GM23338 (cell line): ENCODE measurements at regions not wholly inside any gene's neighbourhood (a gene's known extent, or its start where the extent isn't known, plus 50 kb on each side); places are given as distances from the start of the nearest gene placed in this dataset.

ENCODE experiments used
- ATAC-seq: fragments of 200-7000 bp; cut with Tn5 transposase; 3 replicates; pipeline ENCODE4 v1.9.1; 2020
- DNase-seq: peaks from one replicate; pipeline ENCODE4 v3.0.0-alpha.2; 2015; ENCODE audit warnings: low spot score
- H2AFZ ChIP-seq: fragments of 200-600 bp; sonication (generic); 2 replicates; pipeline ENCODE4 v1.8.0; 2016; ENCODE audit warnings: antibody characterized with exemption, mild to moderate bottlenecking, moderate library complexity
- H3F3A ChIP-seq: fragments of 200-600 bp; sonication (generic); replicated peaks from 2 replicates; pipeline ENCODE4 v1.8.0; 2017; ENCODE audit warnings: antibody characterized with exemption, mixed run types, low read depth
- H3K27ac ChIP-seq: fragments of 200-600 bp; sonication (generic); 2 replicates; pipeline ENCODE4 v1.6.1; 2016; ENCODE audit warnings: low read depth
- H3K27me3 ChIP-seq: fragments of 200-600 bp; sonication (generic); 2 replicates; pipeline ENCODE4 v1.8.0; 2016; ENCODE audit warnings: mild to moderate bottlenecking, mixed run types, moderate library complexity; ENCODE audit not compliant: insufficient read depth
- H3K36me3 ChIP-seq: fragments of 200-600 bp; sonication (generic); 2 replicates; pipeline ENCODE4 v1.8.0; 2016; ENCODE audit warnings: mild to moderate bottlenecking; ENCODE audit not compliant: insufficient read depth
- H3K4me1 ChIP-seq: fragments of 200-600 bp; sonication (generic); 2 replicates; pipeline ENCODE4 v1.8.0; 2016; ENCODE audit warnings: mild to moderate bottlenecking, moderate library complexity; ENCODE audit not compliant: insufficient read depth
- H3K4me2 ChIP-seq: fragments of 200-600 bp; sonication (generic); 2 replicates; pipeline ENCODE4 v1.7.1; 2017; ENCODE audit warnings: mixed run types
- H3K4me3 ChIP-seq: fragments of 200-600 bp; sonication (generic); 2 replicates; pipeline ENCODE4 v1.6.1; 2016; ENCODE audit warnings: mixed run types
- H3K79me2 ChIP-seq: fragments of 200-600 bp; sonication (generic); replicated peaks from 2 replicates; pipeline ENCODE4 v1.8.0; 2017; ENCODE audit warnings: mild to moderate bottlenecking; ENCODE audit not compliant: insufficient read depth
- H3K9me2 ChIP-seq: fragments of 200-600 bp; sonication (generic); 2 replicates; pipeline ENCODE4 v1.8.0; 2017; ENCODE audit not compliant: insufficient read depth
- H4K20me1 ChIP-seq: fragments of 200-600 bp; sonication (generic); replicated peaks from 2 replicates; pipeline ENCODE4 v1.8.0; 2017; ENCODE audit warnings: mild to moderate bottlenecking; ENCODE audit not compliant: insufficient read depth
- H3K27ac Mint-ChIP-seq: 2 replicates; pipeline ENCODE4 v1.8.0; 2020; ENCODE audit warnings: inconsistent platforms, mild to moderate bottlenecking, moderate library complexity, mixed read lengths
- H3K27me3 Mint-ChIP-seq: 3 replicates; pipeline ENCODE4 v1.8.0; 2022; ENCODE audit warnings: low read depth, mild to moderate bottlenecking, moderate library complexity, mixed read lengths, inconsistent platforms; ENCODE audit not compliant: insufficient read depth, poor library complexity
- H3K36me3 Mint-ChIP-seq: 3 replicates; pipeline ENCODE4 v1.8.0; 2021; ENCODE audit warnings: low read depth, mild to moderate bottlenecking, inconsistent platforms, moderate library complexity, mixed read lengths
- H3K4me1 Mint-ChIP-seq: 3 replicates; pipeline ENCODE4 v1.8.0; 2020; ENCODE audit warnings: mild to moderate bottlenecking, inconsistent platforms, mixed read lengths
- H3K4me3 Mint-ChIP-seq: 3 replicates; pipeline ENCODE4 v1.8.0; 2021; ENCODE audit warnings: moderate library complexity, mild to moderate bottlenecking, inconsistent platforms, mixed read lengths
- H3K9me3 Mint-ChIP-seq: 3 replicates; pipeline ENCODE4 v1.8.0; 2020; ENCODE audit warnings: moderate library complexity, mild to moderate bottlenecking, inconsistent platforms, mixed read lengths
- JUNB ChIP-seq: IDR thresholded peaks from one replicate; pipeline ENCODE4 v1.6.1; 2016; ENCODE audit warnings: antibody characterized with exemption; ENCODE audit not compliant: unreplicated experiment
- NANOG ChIP-seq: IDR thresholded peaks from 2 replicates; pipeline ENCODE4 v1.6.1; 2016; ENCODE audit warnings: antibody characterized with exemption, borderline replicate concordance
- STAT1 ChIP-seq: IDR thresholded peaks from one replicate; pipeline ENCODE4 v1.6.1; 2016; ENCODE audit warnings: antibody characterized with exemption; ENCODE audit not compliant: unreplicated experiment
- ZNF114 ChIP-seq: fragments of 250-450 bp; sonication (Bioruptor Pico); IDR thresholded peaks from 2 replicates; pipeline ENCODE4 v1.5.0; 2020; ENCODE audit warnings: mild to moderate bottlenecking, moderate library complexity
- ZNF331 ChIP-seq: fragments of 250-450 bp; sonication (Bioruptor Pico); IDR thresholded peaks from 2 replicates; pipeline ENCODE4 v1.5.0; 2020; ENCODE audit warnings: low read depth, mild to moderate bottlenecking, moderate library complexity
- TF ChIP-seq, protein P1 (sequence below): IDR thresholded peaks from 2 replicates; pipeline ENCODE4 v1.6.1; 2016; ENCODE audit warnings: antibody characterized with exemption
- TF ChIP-seq, protein P2 (sequence below): IDR thresholded peaks from one replicate; pipeline ENCODE4 v1.6.1; 2018; ENCODE audit warnings: antibody characterized with exemption; ENCODE audit not compliant: unreplicated experiment
- TF ChIP-seq, protein P3 (sequence below): fragments of 250-450 bp; sonication (Bioruptor Pico); IDR thresholded peaks from 2 replicates; pipeline ENCODE4 v1.5.0; 2020; ENCODE audit warnings: mild to moderate bottlenecking, moderate library complexity
- TF ChIP-seq, protein P4 (sequence below), 2 experiments: fragments of 200-600 bp in 1 of 2; sonication (generic) in 1 of 2; conservative IDR thresholded peaks; 2 replicates each; pipeline versions ENCODE4 v1.5.1 to v1.6.1; 2016 to 2017; ENCODE audit warnings: antibody characterized with exemption in 2 of 2, low read depth in 2 of 2, mild to moderate bottlenecking in 2 of 2, moderate library complexity in 1 of 2

DNA sequence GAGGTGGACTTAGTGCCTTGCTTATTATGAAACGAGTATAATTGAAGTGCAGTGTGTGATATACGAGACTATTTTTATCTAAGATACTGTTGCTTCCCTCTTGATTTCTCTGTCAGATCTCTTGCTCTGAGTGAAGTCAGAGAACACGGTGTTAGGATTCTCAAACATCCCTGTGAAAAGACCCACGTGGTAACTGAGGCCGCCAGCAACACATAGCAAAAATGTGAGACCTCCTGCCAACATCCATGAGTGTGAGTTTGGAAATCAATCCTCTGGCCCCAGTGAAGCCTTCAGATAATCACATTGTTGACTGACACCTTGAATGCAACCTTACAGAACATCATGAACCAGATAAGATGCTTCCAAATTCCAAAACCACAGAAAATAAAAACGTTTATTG lies 954.4 kb downstream of the FAT4 start (continued):
- no peak for TF ChIP-seq STAT1

DNA sequence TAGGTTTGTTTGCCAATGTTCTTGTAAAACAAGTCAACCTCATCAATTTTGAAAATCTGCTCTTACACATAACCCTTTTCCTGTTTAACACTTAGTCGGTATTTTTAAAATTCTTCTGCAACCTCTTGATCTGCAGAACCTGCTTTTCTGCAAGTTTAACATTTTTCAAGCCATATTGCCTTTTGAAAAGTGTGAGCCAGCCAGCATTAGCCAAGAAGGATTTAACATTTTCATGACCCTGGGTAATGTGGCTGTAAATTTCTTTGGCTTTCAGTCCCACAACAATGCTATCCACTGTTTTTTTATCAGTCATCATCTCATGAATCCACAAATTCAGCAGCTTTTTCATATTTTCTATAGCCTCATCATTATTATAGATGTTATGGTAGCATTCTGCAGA lies 956.5 kb downstream of the FAT4 start:
- H3K36me3 Mint-ChIP-seq: no peaks in the 10 kb centered on the region
- Histone ChIP-seq H4K20me1 (no peaks in the 10 kb centered on the region), H3K36me3 (no peaks in the 10 kb centered on the region), H3F3A (no peaks in the 10 kb centered on the region), H3K27ac (no peak overlapping the region), H3K9me2 (no peaks in the 10 kb centered on the region), H3K4me3 (no peak overlapping the region), H2AFZ (no peak overlapping the region), H3K27me3 (no peaks in the 10 kb centered on the region), H3K4me1 (no peaks in the 10 kb centered on the region), H3K79me2 (no peaks in the 10 kb centered on the region), H3K4me2 (no peak overlapping the region)
- no peak overlapping the region for H3K27ac Mint-ChIP-seq
- no peaks in the 10 kb centered on the region for H3K4me1 Mint-ChIP-seq
- ATAC-seq (no peak), DNase-seq (no peak)
- no peaks in the 10 kb centered on the region for H3K9me3 Mint-ChIP-seq
- no peak overlapping the region for H3K4me3 Mint-ChIP-seq
- no peaks in the 10 kb centered on the region for H3K27me3 Mint-ChIP-seq
- TF ChIP-seq, protein P1, sequence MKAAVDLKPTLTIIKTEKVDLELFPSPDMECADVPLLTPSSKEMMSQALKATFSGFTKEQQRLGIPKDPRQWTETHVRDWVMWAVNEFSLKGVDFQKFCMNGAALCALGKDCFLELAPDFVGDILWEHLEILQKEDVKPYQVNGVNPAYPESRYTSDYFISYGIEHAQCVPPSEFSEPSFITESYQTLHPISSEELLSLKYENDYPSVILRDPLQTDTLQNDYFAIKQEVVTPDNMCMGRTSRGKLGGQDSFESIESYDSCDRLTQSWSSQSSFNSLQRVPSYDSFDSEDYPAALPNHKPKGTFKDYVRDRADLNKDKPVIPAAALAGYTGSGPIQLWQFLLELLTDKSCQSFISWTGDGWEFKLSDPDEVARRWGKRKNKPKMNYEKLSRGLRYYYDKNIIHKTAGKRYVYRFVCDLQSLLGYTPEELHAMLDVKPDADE: no peak
- TF ChIP-seq, protein P2, sequence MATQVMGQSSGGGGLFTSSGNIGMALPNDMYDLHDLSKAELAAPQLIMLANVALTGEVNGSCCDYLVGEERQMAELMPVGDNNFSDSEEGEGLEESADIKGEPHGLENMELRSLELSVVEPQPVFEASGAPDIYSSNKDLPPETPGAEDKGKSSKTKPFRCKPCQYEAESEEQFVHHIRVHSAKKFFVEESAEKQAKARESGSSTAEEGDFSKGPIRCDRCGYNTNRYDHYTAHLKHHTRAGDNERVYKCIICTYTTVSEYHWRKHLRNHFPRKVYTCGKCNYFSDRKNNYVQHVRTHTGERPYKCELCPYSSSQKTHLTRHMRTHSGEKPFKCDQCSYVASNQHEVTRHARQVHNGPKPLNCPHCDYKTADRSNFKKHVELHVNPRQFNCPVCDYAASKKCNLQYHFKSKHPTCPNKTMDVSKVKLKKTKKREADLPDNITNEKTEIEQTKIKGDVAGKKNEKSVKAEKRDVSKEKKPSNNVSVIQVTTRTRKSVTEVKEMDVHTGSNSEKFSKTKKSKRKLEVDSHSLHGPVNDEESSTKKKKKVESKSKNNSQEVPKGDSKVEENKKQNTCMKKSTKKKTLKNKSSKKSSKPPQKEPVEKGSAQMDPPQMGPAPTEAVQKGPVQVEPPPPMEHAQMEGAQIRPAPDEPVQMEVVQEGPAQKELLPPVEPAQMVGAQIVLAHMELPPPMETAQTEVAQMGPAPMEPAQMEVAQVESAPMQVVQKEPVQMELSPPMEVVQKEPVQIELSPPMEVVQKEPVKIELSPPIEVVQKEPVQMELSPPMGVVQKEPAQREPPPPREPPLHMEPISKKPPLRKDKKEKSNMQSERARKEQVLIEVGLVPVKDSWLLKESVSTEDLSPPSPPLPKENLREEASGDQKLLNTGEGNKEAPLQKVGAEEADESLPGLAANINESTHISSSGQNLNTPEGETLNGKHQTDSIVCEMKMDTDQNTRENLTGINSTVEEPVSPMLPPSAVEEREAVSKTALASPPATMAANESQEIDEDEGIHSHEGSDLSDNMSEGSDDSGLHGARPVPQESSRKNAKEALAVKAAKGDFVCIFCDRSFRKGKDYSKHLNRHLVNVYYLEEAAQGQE: no peak
- TF ChIP-seq NANOG (no peak), JUNB (no peak), ZNF331 (CRISPR knock-in tag) (no peak), ZNF114 (CRISPR knock-in tag) (no peak), STAT1 (no peak)
- TF ChIP-seq, protein P3, sequence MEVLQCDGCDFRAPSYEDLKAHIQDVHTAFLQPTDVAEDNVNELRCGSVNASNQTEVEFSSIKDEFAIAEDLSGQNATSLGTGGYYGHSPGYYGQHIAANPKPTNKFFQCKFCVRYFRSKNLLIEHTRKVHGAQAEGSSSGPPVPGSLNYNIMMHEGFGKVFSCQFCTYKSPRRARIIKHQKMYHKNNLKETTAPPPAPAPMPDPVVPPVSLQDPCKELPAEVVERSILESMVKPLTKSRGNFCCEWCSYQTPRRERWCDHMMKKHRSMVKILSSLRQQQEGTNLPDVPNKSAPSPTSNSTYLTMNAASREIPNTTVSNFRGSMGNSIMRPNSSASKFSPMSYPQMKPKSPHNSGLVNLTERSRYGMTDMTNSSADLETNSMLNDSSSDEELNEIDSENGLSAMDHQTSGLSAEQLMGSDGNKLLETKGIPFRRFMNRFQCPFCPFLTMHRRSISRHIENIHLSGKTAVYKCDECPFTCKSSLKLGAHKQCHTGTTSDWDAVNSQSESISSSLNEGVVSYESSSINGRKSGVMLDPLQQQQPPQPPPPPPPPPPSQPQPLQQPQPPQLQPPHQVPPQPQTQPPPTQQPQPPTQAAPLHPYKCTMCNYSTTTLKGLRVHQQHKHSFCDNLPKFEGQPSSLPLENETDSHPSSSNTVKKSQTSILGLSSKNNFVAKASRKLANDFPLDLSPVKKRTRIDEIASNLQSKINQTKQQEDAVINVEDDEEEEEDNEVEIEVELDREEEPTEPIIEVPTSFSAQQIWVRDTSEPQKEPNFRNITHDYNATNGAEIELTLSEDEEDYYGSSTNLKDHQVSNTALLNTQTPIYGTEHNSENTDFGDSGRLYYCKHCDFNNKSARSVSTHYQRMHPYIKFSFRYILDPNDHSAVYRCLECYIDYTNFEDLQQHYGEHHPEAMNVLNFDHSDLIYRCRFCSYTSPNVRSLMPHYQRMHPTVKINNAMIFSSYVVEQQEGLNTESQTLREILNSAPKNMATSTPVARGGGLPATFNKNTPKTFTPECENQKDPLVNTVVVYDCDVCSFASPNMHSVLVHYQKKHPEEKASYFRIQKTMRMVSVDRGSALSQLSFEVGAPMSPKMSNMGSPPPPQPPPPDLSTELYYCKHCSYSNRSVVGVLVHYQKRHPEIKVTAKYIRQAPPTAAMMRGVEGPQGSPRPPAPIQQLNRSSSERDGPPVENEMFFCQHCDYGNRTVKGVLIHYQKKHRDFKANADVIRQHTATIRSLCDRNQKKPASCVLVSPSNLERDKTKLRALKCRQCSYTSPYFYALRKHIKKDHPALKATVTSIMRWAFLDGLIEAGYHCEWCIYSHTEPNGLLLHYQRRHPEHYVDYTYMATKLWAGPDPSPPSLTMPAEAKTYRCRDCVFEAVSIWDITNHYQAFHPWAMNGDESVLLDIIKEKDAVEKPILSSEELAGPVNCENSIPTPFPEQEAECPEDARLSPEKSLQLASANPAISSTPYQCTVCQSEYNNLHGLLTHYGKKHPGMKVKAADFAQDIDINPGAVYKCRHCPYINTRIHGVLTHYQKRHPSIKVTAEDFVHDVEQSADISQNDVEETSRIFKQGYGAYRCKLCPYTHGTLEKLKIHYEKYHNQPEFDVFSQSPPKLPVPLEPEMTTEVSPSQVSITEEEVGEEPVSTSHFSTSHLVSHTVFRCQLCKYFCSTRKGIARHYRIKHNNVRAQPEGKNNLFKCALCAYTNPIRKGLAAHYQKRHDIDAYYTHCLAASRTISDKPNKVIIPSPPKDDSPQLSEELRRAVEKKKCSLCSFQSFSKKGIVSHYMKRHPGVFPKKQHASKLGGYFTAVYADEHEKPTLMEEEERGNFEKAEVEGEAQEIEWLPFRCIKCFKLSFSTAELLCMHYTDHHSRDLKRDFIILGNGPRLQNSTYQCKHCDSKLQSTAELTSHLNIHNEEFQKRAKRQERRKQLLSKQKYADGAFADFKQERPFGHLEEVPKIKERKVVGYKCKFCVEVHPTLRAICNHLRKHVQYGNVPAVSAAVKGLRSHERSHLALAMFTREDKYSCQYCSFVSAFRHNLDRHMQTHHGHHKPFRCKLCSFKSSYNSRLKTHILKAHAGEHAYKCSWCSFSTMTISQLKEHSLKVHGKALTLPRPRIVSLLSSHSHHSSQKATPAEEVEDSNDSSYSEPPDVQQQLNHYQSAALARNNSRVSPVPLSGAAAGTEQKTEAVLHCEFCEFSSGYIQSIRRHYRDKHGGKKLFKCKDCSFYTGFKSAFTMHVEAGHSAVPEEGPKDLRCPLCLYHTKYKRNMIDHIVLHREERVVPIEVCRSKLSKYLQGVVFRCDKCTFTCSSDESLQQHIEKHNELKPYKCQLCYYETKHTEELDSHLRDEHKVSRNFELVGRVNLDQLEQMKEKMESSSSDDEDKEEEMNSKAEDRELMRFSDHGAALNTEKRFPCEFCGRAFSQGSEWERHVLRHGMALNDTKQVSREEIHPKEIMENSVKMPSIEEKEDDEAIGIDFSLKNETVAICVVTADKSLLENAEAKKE (CRISPR knock-in tag): no peak
- TF ChIP-seq, protein P4, sequence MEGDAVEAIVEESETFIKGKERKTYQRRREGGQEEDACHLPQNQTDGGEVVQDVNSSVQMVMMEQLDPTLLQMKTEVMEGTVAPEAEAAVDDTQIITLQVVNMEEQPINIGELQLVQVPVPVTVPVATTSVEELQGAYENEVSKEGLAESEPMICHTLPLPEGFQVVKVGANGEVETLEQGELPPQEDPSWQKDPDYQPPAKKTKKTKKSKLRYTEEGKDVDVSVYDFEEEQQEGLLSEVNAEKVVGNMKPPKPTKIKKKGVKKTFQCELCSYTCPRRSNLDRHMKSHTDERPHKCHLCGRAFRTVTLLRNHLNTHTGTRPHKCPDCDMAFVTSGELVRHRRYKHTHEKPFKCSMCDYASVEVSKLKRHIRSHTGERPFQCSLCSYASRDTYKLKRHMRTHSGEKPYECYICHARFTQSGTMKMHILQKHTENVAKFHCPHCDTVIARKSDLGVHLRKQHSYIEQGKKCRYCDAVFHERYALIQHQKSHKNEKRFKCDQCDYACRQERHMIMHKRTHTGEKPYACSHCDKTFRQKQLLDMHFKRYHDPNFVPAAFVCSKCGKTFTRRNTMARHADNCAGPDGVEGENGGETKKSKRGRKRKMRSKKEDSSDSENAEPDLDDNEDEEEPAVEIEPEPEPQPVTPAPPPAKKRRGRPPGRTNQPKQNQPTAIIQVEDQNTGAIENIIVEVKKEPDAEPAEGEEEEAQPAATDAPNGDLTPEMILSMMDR (conservative IDR thresholded peaks at IDR 0.05; ENCODE audit: low read depth in 2 of 2): no peak
